Kidney epithelial cell (primary cell): ENCODE measurements at regions not wholly inside any gene's neighbourhood (a gene's known extent, or its start where the extent isn't known, plus 50 kb on each side); places are given as distances from the start of the nearest gene placed in this dataset.

Experiments
- DNase-seq: peaks from one replicate; pipeline ENCODE4 v3.0.0-alpha.2; 2010; ENCODE audit warnings: low read depth
- H3K27me3 ChIP-seq: 2 replicates; pipeline ENCODE4 v1.6.0; 2011; ENCODE audit warnings: low read length; ENCODE audit not compliant: control insufficient read depth, insufficient read depth
- H3K36me3 ChIP-seq: 2 replicates; pipeline ENCODE4 v1.5.1; 2011; ENCODE audit warnings: low read length; ENCODE audit not compliant: control insufficient read depth, insufficient read depth
- H3K4me3 ChIP-seq: 2 replicates; pipeline ENCODE4 v1.5.1; 2011; ENCODE audit warnings: low read depth, mild to moderate bottlenecking, control low read depth, low read length
- TF ChIP-seq, protein P1 (sequence below): IDR thresholded peaks from 2 replicates; pipeline ENCODE4 v1.5.1; 2011; ENCODE audit warnings: mild to moderate bottlenecking, moderate library complexity, low read length, control low read depth, inconsistent platforms; ENCODE audit not compliant: insufficient read depth, poor library complexity, severe bottlenecking

DNA sequence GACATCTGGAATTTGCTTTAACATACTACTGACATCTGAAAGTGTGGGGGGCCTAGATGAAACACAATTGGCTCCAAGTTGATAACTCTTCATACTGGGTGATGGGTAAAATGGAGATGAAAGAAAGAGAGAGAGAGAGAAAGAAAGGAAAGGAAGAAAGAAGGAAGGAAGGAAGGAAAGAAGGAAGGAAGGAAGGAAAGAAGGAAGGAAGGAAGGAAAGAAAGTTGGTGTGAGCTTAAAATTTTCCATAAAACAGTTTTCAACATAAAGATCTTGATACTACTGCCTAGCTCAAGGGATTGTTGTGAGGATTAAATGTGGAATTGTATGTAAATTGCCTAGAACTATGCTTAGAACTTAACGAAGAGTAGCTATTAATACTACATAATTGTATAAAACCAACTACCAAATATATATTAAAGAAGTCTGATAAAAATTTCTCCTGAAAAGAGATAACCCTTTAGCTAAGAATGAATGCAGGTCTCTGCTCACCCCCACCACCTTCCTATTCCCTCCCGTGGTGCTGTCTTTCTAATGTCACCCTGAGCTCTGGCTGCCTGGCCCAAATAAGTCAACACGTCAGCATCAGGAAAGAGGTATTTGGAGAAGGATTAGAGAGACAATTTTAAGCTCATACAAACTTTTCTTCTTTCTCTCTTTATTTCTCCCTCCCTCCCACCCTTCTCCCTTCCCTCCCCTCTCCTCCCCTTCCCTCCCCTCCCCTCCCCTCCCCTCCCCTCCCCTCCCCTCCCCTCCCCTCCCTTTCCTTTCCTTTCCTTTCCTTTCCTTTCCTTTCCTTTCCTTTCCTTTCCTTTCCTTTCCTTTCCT, 89.3 kb upstream of the SGIP1 start:
- no peak for DNase-seq
- TF ChIP-seq, protein P1, sequence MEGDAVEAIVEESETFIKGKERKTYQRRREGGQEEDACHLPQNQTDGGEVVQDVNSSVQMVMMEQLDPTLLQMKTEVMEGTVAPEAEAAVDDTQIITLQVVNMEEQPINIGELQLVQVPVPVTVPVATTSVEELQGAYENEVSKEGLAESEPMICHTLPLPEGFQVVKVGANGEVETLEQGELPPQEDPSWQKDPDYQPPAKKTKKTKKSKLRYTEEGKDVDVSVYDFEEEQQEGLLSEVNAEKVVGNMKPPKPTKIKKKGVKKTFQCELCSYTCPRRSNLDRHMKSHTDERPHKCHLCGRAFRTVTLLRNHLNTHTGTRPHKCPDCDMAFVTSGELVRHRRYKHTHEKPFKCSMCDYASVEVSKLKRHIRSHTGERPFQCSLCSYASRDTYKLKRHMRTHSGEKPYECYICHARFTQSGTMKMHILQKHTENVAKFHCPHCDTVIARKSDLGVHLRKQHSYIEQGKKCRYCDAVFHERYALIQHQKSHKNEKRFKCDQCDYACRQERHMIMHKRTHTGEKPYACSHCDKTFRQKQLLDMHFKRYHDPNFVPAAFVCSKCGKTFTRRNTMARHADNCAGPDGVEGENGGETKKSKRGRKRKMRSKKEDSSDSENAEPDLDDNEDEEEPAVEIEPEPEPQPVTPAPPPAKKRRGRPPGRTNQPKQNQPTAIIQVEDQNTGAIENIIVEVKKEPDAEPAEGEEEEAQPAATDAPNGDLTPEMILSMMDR: no peak
- no peaks in the 10 kb centered on the region for H3K27me3 ChIP-seq
- no peaks in the 10 kb centered on the region for H3K36me3 ChIP-seq
- no peak overlapping the region for H3K4me3 ChIP-seq

GRCh38 chr1:66445492-66446181, 88.3 kb upstream of the SGIP1 start:
- Histone ChIP-seq H3K27me3 (no peaks in the 10 kb centered on the region), H3K4me3 (no peak overlapping the region), H3K36me3 (no peaks in the 10 kb centered on the region)
- TF ChIP-seq, protein P1: no peak
- DNase-seq: no peak

DNA sequence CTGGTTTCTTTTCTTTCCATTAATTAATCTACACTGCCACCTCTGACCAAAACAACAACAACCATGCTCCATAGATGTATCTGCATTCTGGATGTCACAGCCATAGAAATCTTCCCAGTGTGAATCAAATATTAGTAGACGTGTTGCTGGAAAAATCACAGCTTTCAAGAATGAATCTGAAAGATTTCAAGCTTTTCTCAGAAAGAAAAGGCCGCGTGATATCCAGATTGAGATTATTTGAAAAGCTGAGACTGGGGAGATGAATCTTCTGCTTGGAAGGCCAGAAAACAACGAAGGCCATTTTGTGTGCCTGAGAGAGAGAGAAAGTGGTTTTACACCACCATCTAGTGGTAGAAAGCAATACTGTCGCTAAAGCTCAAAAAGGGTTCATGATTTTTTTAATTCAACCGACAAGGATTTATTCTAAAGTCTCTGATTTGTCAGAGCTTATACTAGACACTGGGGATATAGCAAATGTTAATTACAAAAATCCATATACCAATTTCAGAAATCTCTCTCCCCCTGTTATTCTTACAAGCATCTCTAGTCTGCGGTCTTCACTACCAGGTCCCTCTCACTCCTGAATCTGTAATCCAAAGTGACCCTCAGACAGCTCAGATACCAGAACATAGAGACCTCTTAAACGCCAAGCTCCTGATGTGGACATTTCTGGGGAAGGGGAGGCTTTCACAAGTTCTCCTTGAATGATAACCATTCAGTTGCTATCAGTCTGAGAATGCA, 87.5 kb upstream of the SGIP1 start:
- no peaks in the 10 kb centered on the region for H3K36me3 ChIP-seq
- peak; percentile 9 for DNase-seq
- no peaks in the 10 kb centered on the region for H3K27me3 ChIP-seq
- no peak overlapping the region for H3K4me3 ChIP-seq
- TF ChIP-seq, protein P1: peak; percentile 73

DNA sequence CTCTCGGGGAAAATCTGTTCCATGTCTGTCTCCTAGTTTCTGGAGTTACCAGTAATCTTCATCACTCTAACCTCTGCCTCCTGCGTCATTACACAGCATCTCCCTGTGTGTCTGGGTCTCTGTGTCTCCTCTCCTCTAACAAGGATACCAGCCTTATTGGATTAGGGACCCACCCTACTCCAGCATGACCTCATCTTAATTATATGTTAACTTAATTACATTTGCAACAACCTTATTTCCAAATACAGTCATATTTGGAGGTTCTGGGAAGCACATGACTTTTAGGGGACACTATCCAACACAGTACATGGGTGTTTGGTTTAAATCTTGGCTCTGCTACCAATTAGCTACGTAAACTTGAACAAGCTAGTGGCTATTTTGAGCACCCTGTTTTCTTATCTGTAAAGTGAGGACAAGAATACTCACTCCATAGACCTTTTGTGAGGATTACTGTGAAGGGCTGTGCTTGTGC, 83.9 kb upstream of the SGIP1 start:
- no peak for DNase-seq
- no peaks in the 10 kb centered on the region for H3K36me3 ChIP-seq
- H3K4me3 ChIP-seq: no peak overlapping the region
- H3K27me3 ChIP-seq: no peaks in the 10 kb centered on the region
- TF ChIP-seq, protein P1: no peak

DNA sequence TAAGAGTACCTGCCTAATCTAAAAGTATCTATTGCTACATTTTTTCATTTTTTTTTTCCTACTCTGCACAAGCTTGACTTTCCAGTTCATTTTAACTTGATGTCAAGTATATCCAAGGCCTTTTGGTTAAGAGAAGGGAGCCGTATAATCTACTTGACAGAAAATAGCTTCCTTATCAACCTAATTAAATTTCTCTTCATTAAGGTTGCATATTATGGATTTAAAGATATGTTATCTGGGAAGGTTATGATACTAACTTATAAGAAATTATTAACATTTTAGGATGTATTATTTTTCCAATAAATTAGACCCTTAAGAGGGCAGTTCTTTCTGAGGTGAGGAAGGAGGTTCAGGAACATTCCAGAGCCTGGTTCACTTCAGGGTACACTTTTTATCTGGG, 83.1 kb upstream of the SGIP1 start:
- H3K4me3 ChIP-seq: no peak overlapping the region
- TF ChIP-seq, protein P1: no peak
- no peaks in the 10 kb centered on the region for H3K27me3 ChIP-seq
- DNase-seq: no peak
- no peaks in the 10 kb centered on the region for H3K36me3 ChIP-seq
